Panc1 (cell line): ENCODE measurements at regions not wholly inside any gene's neighbourhood (a gene's known extent, or its start where the extent isn't known, plus 50 kb on each side); places are given as distances from the start of the nearest gene placed in this dataset.

Source experiments
- POLR2AphosphoS5 ChIP-seq: IDR thresholded peaks from 2 replicates; pipeline ENCODE4 v1.6.1; 2012; ENCODE audit warnings: mild to moderate bottlenecking, low read depth, low read length, moderate library complexity
- TF ChIP-seq, protein P1 (sequence below): fragments of 450-650 bp; IDR thresholded peaks from 2 replicates; pipeline ENCODE4 v1.5.1; 2017; ENCODE audit warnings: mild to moderate bottlenecking

DNA sequence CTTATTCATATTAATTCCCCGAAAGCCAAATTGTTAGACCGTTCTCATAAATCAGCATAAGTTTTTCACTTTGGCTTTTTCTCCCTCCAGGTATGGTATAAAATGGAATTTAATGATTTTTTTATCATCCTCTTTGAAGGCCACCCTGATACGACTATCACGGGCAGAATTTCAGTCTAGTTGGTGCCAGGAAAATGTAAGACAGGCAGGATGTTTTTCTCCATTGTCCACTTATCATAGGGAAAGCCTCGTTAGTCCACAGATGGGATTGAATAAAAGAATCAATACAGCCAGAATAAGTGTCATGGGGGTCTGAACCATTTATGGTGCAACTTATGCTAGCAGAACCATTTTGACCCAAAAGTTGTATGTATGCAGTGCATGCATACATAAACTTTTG lies 566.0 kb upstream of the ARGLU1 start:
- TF ChIP-seq, protein P1, sequence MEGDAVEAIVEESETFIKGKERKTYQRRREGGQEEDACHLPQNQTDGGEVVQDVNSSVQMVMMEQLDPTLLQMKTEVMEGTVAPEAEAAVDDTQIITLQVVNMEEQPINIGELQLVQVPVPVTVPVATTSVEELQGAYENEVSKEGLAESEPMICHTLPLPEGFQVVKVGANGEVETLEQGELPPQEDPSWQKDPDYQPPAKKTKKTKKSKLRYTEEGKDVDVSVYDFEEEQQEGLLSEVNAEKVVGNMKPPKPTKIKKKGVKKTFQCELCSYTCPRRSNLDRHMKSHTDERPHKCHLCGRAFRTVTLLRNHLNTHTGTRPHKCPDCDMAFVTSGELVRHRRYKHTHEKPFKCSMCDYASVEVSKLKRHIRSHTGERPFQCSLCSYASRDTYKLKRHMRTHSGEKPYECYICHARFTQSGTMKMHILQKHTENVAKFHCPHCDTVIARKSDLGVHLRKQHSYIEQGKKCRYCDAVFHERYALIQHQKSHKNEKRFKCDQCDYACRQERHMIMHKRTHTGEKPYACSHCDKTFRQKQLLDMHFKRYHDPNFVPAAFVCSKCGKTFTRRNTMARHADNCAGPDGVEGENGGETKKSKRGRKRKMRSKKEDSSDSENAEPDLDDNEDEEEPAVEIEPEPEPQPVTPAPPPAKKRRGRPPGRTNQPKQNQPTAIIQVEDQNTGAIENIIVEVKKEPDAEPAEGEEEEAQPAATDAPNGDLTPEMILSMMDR: no peak
- no peak for TF ChIP-seq POLR2AphosphoS5
